Peyer's patch (tissue), 4 donors: ENCODE measurements at regions not wholly inside any gene's neighbourhood (a gene's known extent, or its start where the extent isn't known, plus 50 kb on each side); places are given as distances from the start of the nearest gene placed in this dataset.
"Not testable (repeated sequence)": the region's sequence is repeated elsewhere in the genome, so short reads cannot be mapped to it uniquely, and the experiment has no call there.

Source experiments
- POLR2A ChIP-seq, 2 donors: fragments of 450-650 bp; IDR thresholded peaks; one replicate each; pipeline ENCODE4 v1.5.1; 2017; ENCODE audit warnings: antibody characterized with exemption in 2 of 2, mild to moderate bottlenecking in 2 of 2, moderate library complexity in 2 of 2
- TF ChIP-seq, protein P1 (sequence below), 6 experiments: fragments of 450-650 bp in 4 of 6; fragments of 200-600 bp in 2 of 6; sonication (generic) in 1 of 6; IDR thresholded peaks; one replicate each; pipeline ENCODE4 v1.5.1; 2017 to 2019; ENCODE audit warnings: antibody characterized with exemption in 6 of 6, mild to moderate bottlenecking in 3 of 6, moderate library complexity in 1 of 6

DNA sequence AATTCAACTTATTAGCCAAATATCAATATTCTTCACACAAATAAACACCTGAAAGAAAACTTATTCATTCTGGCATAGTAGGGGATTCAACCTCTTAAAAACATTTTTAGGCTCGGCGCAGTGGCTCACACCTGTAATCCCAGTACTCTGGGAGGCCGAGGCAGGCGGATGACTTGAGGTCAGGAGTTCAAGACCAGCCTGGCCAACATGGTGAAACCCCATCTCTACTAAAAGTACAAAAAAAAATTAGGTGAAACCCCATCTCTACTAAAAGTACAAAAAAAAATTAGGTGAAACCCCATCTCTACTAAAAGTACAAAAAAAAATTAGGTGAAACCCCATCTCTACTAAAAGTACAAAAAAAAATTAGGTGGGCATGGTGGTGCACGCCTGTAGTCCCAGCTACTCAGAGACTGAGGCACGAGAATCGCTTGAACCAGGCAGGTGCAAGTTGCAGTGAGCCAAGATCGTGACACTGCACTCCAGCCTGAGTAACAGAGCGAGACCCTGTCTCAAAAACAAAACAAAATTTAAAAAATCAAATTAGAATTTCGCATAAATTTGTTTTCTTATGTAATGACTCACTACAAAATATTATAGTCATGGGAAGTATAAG lies 308.0 kb upstream of the POU5F2 start:
- TF ChIP-seq, protein P1, sequence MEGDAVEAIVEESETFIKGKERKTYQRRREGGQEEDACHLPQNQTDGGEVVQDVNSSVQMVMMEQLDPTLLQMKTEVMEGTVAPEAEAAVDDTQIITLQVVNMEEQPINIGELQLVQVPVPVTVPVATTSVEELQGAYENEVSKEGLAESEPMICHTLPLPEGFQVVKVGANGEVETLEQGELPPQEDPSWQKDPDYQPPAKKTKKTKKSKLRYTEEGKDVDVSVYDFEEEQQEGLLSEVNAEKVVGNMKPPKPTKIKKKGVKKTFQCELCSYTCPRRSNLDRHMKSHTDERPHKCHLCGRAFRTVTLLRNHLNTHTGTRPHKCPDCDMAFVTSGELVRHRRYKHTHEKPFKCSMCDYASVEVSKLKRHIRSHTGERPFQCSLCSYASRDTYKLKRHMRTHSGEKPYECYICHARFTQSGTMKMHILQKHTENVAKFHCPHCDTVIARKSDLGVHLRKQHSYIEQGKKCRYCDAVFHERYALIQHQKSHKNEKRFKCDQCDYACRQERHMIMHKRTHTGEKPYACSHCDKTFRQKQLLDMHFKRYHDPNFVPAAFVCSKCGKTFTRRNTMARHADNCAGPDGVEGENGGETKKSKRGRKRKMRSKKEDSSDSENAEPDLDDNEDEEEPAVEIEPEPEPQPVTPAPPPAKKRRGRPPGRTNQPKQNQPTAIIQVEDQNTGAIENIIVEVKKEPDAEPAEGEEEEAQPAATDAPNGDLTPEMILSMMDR (IDR thresholded peaks at IDR 0.05) = not testable (repeated sequence)
- TF ChIP-seq POLR2A (IDR thresholded peaks at IDR 0.05) = not testable (repeated sequence)
